ENCODE measurements at regions not wholly inside any gene's neighbourhood (a gene's known extent, or its start where the extent isn't known, plus 50 kb on each side); places are given as distances from the start of the nearest gene placed in this dataset.

DNA sequence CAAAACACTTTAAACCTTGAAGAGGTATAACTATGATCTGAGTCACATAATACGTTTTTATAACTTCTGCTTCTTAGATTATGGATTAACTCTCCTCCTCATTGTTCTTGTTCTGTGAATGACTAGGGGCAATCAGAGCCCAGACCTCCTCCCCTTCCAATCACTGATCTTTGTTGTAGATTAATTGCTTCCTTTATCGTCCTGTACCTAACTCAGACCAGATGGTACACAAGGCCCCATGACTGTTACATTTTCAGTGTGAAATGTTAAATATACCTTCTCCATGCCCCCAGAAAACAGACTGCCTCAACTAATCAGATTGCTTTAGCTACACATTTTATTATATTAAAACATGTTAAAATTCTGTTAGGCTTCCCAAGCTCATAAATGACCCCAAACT lies 211.7 kb downstream of the RNF152 start:
- TF ChIP-seq, protein P1, sequence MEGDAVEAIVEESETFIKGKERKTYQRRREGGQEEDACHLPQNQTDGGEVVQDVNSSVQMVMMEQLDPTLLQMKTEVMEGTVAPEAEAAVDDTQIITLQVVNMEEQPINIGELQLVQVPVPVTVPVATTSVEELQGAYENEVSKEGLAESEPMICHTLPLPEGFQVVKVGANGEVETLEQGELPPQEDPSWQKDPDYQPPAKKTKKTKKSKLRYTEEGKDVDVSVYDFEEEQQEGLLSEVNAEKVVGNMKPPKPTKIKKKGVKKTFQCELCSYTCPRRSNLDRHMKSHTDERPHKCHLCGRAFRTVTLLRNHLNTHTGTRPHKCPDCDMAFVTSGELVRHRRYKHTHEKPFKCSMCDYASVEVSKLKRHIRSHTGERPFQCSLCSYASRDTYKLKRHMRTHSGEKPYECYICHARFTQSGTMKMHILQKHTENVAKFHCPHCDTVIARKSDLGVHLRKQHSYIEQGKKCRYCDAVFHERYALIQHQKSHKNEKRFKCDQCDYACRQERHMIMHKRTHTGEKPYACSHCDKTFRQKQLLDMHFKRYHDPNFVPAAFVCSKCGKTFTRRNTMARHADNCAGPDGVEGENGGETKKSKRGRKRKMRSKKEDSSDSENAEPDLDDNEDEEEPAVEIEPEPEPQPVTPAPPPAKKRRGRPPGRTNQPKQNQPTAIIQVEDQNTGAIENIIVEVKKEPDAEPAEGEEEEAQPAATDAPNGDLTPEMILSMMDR (IDR thresholded peaks at IDR 0.05; ENCODE audit: insufficient read depth, low read depth, low read length, missing control alignments), result no peak
- no peak overlapping the region for H3K4me3 ChIP-seq (ENCODE audit: low read length)
- DNase-seq (ENCODE audit: low read depth), result no peak

DNA sequence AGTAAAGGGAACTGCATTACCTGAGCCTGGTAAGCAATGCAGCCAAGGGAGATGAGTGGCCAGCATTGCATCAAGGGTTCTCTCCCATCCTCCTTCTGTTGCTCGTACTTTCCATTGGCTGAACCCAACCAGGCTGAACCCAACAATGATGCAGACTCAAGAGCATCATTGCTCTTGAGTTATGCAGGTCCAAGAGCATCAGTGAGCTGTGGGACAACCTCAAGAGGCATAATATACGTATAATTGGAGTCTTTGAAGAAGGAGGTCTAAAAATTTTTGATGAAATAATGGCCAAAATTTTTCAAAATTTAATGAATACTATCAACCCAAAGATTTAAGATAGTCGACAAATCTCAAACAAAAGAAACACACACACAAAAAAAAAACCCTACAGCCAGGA lies 213.0 kb downstream of the RNF152 start:
- H3K4me3 ChIP-seq (ENCODE audit: low read length), result no peak overlapping the region
- DNase-seq (ENCODE audit: low read depth), result peak; percentile 3
- TF ChIP-seq, protein P1 (IDR thresholded peaks at IDR 0.05; ENCODE audit: insufficient read depth, low read depth, low read length, missing control alignments), result no peak

DNA sequence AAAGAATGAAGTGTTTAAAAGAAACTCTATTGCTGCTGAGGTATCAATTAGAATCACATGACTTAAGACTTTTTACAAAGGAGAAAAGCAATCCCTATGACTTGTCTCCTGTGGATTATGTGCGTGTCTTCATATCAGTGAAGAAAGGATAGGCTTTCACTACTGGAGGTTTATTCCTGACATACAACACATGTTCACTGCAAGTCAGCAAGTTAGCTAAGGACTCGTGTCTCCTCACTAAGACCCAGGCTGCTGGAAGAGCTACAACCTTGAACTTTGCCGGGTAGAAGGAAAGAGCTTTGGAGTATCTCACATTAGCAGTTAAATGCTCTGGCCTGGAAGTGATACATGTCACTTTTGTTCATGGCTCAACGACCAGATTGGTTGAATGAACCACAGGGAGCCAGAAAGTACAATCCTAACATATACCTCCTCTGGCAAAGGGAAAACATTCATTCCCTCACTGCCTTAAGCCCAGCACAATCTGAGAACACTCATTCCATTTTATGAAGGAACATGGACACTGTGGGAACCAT lies 215.3 kb downstream of the RNF152 start:
- no peak overlapping the region for H3K4me3 ChIP-seq (ENCODE audit: low read length)
- no peak for DNase-seq (ENCODE audit: low read depth)
- TF ChIP-seq, protein P1 (IDR thresholded peaks at IDR 0.05; ENCODE audit: insufficient read depth, low read depth, low read length, missing control alignments), result no peak

DNA sequence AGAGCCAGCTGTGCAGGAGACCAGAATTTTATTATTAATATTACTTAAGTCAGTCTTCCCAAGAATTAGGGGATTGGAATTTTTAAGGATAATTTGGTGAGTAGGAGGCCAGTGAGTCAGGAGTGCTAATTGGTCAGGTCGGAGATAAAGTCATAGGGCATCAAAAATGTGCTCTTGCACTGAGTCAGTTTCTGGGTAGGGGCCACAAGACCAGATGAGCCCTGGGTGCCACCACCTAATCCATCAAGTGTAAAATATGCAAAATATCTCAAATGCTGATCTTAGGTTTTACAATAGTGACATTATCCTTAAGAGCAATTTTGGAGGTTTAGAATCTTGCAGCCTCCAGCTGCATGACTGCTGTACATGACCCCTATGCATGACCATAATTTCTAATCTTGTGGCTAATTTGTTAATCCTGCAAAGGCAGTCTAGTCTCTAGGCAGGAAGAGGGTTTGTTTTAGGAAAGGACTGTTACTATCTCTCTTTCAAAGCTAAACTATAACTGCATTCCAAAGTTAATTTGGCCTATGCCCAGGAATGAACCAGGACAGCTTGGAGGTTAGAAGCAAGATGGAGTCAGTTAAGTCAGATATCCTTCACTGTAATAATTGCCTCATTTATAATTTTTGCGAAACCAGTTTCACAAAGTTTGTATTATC lies 215.9 kb downstream of the RNF152 start:
- H3K4me3 ChIP-seq (ENCODE audit: low read length), result no peak overlapping the region
- TF ChIP-seq, protein P1 (IDR thresholded peaks at IDR 0.05; ENCODE audit: insufficient read depth, low read depth, low read length, missing control alignments), result no peak
- DNase-seq (ENCODE audit: low read depth), result no peak

DNA sequence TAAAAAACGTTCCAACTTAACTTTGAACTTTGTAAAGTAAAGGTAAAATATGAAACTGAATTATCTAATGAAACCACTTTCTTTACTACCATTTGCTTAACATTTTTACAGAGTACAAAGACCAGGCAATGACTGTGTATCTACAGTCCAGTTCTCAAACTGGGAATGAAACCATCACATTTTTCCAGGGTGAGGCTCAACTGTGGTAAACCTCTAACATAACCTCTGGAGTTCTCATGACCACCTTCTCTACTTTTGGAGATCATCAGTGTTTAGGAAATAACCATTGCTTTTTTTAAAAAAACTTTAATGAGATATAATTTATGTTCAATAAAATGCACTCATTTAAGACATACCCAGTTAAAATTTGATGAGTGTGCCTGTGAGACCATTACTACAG lies 223.5 kb downstream of the RNF152 start:
- TF ChIP-seq, protein P1 (IDR thresholded peaks at IDR 0.05; ENCODE audit: insufficient read depth, low read depth, low read length, missing control alignments), result no peak
- no peak for DNase-seq (ENCODE audit: low read depth)
- H3K4me3 ChIP-seq (ENCODE audit: low read length), result no peak overlapping the region

DNA sequence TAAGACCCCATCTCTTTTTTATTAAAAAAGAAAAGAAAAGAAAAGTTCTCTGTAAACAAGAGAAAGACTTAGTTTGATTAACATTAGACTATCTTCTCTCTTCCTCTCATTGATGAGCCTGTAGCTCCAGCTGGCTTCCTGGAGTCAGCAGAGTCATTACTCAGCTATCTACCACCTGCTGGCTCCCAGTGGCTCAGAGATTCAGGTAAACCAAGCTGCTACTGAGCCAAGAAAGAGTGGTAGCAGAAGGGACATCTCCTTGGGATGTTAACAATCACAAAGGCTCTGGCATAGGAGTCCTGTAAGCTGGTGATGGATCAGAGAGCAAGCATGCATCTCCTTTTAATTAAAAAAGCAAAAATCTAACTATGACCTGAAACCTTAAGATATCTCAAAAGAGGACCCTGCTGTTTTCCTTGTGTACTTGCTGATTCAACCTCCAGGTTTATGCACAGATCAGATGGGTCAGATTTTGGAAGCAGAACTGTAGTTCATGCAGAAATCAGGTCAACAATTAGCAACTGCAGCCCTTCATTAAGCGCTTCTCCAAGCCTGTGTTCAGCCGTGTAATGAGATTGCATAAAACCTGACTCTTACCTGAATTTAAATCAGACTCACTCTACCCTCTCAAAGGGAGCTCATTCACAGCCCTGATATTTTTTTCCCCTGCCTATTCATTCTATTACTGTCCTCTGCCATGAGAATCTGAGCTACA lies 225.8 kb downstream of the RNF152 start:
- TF ChIP-seq, protein P1 (IDR thresholded peaks at IDR 0.05; ENCODE audit: insufficient read depth, low read depth, low read length, missing control alignments), result no peak
- H3K4me3 ChIP-seq (ENCODE audit: low read length), result no peak overlapping the region
- peak; percentile 7 for DNase-seq (ENCODE audit: low read depth)

All from epithelial cell of esophagus (primary cell).